ENCODE measurements at regions not wholly inside any gene's neighbourhood (a gene's known extent, or its start where the extent isn't known, plus 50 kb on each side); places are given as distances from the start of the nearest gene placed in this dataset.

DNA sequence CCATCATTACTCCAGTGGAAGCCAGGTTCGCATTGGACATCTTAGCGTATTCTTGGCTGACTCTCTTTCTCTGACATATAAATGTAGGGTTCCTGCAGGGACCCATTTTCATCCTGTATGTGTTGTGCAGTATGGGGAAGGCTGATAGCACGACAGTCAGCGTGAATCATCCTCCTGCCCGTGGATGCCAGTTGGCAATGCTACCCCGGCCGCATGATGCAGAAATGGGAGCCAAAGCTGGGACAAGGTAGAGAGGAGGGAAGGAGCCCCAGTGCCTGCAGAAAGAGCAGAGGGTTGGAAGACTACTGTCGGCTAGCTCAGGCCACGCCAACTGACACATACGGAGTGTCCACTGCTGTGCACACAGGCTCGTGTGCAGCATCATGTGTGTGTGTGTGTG, 251.6 kb downstream of the SKAP2 start:
- no peak for DNase-seq

DNA sequence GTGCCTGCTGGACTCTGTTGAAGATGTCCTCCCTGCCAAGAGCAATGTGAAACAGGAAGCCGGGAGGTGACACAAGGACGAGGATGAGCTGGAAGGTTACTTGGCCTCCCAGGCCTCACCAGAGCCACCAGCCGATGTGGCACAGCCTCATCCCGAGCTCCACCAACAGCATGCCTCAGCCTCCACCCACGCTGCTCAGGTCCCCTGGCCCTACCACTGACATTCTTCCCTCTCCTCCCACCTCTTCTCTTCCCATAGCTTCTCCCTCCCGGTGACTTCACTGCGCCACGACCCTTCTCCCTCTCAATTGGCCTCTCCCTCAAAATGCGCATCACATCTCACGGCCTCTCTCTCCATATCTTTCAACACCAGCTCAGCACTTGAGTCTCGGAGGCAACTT, 249.9 kb downstream of the SKAP2 start:
- no peak for DNase-seq

GRCh38 chr7:26616235-26616634, 248.2 kb downstream of the SKAP2 start:
- no peak for DNase-seq

DNA sequence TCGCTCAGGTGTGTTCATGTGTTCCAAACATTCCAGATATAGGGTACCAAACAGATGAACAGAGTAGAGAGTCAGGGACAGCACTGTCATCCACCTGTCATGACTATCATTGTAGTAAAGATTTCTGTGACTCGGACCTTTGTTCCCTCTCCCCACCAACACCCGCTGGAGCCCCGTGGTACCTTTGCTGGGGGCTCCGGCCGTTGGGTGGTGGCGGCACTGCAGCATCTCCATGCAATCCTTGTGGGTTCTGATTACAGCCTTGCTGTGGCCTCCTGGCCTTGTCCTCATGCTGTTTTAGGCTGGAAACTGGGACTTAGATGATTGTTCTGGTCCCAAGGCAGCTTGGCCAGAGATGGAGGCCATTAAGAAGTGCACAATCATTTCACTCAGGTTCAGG, 247.3 kb downstream of the SKAP2 start:
- DNase-seq = no peak
